HT-29 (cell line): ENCODE measurements at regions not wholly inside any gene's neighbourhood (a gene's known extent, or its start where the extent isn't known, plus 50 kb on each side); places are given as distances from the start of the nearest gene placed in this dataset.
A peak's percentile ranks its signal among the peaks of the same experiment; 100 is the strongest.

ENCODE experiments used
- DNase-seq: peaks from one replicate; pipeline ENCODE4 v3.0.0-alpha.2; 2015; ENCODE audit warnings: low spot score

- DNase-seq: no peak
Observed at GRCh38 chr5:124647352-124647751, 99.1 kb downstream of the ZNF608 start.

- no peak for DNase-seq
Observed at GRCh38 chr5:124645396-124645795, 101.0 kb downstream of the ZNF608 start.

- no peak for DNase-seq
Observed at GRCh38 chr5:124644582-124644981, 101.9 kb downstream of the ZNF608 start.

GRCh38 chr5:124644138-124644537 is 102.3 kb downstream of the ZNF608 start:
- DNase-seq: no peak

- DNase-seq: no peak
Observed at GRCh38 chr5:124643336-124643735, 103.1 kb downstream of the ZNF608 start.

- no peak for DNase-seq
Observed at GRCh38 chr5:124642151-124642550, 104.3 kb downstream of the ZNF608 start.

GRCh38 chr5:124641154-124641792 is 105.2 kb downstream of the ZNF608 start:
- no peak for DNase-seq

GRCh38 chr5:124639095-124639665 is 107.3 kb downstream of the ZNF608 start:
- no peak for DNase-seq

GRCh38 chr5:124637011-124637410 is 109.4 kb downstream of the ZNF608 start:
- no peak for DNase-seq

- DNase-seq: no peak
Observed at GRCh38 chr5:124634741-124635323, 111.6 kb downstream of the ZNF608 start.

GRCh38 chr5:124634228-124634739 is 112.2 kb downstream of the ZNF608 start:
- DNase-seq: no peak

- no peak for DNase-seq
Observed at GRCh38 chr5:124633209-124633608, 113.2 kb downstream of the ZNF608 start.

GRCh38 chr5:124631874-124632550 is 114.4 kb downstream of the ZNF608 start:
- DNase-seq: no peak

GRCh38 chr5:124630767-124631704 is 115.4 kb downstream of the ZNF608 start:
- DNase-seq: no peak

GRCh38 chr5:124628721-124629596 is 117.5 kb downstream of the ZNF608 start:
- peak; percentile 57 for DNase-seq

GRCh38 chr5:124627815-124628595 is 118.4 kb downstream of the ZNF608 start:
- DNase-seq: no peak

GRCh38 chr5:124626053-124626452 is 120.4 kb downstream of the ZNF608 start:
- DNase-seq: no peak

- DNase-seq: no peak
Observed at GRCh38 chr5:124623265-124623664, 123.2 kb downstream of the ZNF608 start.

- no peak for DNase-seq
Observed at GRCh38 chr5:124622851-124623250, 123.6 kb downstream of the ZNF608 start.

- no peak for DNase-seq
Observed at GRCh38 chr5:124621279-124621678, 125.2 kb downstream of the ZNF608 start.
